DMS79 (cell line): ENCODE measurements at regions not wholly inside any gene's neighbourhood (a gene's known extent, or its start where the extent isn't known, plus 50 kb on each side); places are given as distances from the start of the nearest gene placed in this dataset.

ENCODE experiments used
- DNase-seq: peaks from one replicate; lab custom pipeline; 2025; lab: John Stamatoyannopoulos, UW

GRCh38 chr12:17540921-17541320, 549.1 kb downstream of the RERGL start:
- no peak for DNase-seq

GRCh38 chr12:17528394-17528793, 561.6 kb downstream of the RERGL start:
- DNase-seq = no peak

GRCh38 chr12:17527021-17527420, 563.0 kb downstream of the RERGL start:
- DNase-seq = no peak

- no peak for DNase-seq
These were observed 578.6 kb downstream of the RERGL start for GRCh38 chr12:17511369-17511768.

GRCh38 chr12:17507336-17507735, 582.7 kb downstream of the RERGL start:
- DNase-seq = no peak

GRCh38 chr12:17503742-17504141, 586.3 kb downstream of the RERGL start:
- DNase-seq = no peak

GRCh38 chr12:17489452-17489851, 600.5 kb downstream of the RERGL start:
- no peak for DNase-seq

- no peak for DNase-seq
These were observed 610.9 kb downstream of the RERGL start for GRCh38 chr12:17478908-17479673.

GRCh38 chr12:17470460-17470859, 619.5 kb downstream of the RERGL start:
- DNase-seq = no peak

- no peak for DNase-seq
These were observed 630.8 kb downstream of the RERGL start for GRCh38 chr12:17459214-17459613.

GRCh38 chr12:17456486-17456885, 633.5 kb downstream of the RERGL start:
- no peak for DNase-seq

GRCh38 chr12:17438141-17438540, 651.9 kb downstream of the RERGL start:
- no peak for DNase-seq

- DNase-seq = no peak
These were observed 673.2 kb downstream of the RERGL start for GRCh38 chr12:17416748-17417147.

GRCh38 chr12:17414596-17414995, 675.4 kb downstream of the RERGL start:
- no peak for DNase-seq

GRCh38 chr12:17411662-17412061, 678.3 kb downstream of the RERGL start:
- DNase-seq = no peak

GRCh38 chr12:17388679-17389078, 701.3 kb downstream of the RERGL start:
- DNase-seq = no peak

GRCh38 chr12:17383321-17383720, 706.7 kb downstream of the RERGL start:
- DNase-seq = no peak

- no peak for DNase-seq
These were observed 708.8 kb downstream of the RERGL start for GRCh38 chr12:17381211-17381610.

- peak; percentile 41 for DNase-seq
These were observed 717.5 kb downstream of the RERGL start for GRCh38 chr12:17372508-17372907.

GRCh38 chr12:17371491-17372215, 718.3 kb downstream of the RERGL start:
- no peak for DNase-seq

GRCh38 chr12:17370621-17371020, 719.4 kb downstream of the RERGL start:
- DNase-seq = no peak

- no peak for DNase-seq
These were observed 720.4 kb downstream of the RERGL start for GRCh38 chr12:17369556-17369955.

GRCh38 chr12:17361224-17361623, 728.8 kb downstream of the RERGL start:
- DNase-seq = no peak

- DNase-seq = no peak
These were observed 731.2 kb downstream of the RERGL start for GRCh38 chr12:17358835-17359234.
